ENCODE measurements at regions not wholly inside any gene's neighbourhood (a gene's known extent, or its start where the extent isn't known, plus 50 kb on each side); places are given as distances from the start of the nearest gene placed in this dataset.
"Not testable (repeated sequence)": the region's sequence is repeated elsewhere in the genome, so short reads cannot be mapped to it uniquely, and the experiment has no call there.

DNA sequence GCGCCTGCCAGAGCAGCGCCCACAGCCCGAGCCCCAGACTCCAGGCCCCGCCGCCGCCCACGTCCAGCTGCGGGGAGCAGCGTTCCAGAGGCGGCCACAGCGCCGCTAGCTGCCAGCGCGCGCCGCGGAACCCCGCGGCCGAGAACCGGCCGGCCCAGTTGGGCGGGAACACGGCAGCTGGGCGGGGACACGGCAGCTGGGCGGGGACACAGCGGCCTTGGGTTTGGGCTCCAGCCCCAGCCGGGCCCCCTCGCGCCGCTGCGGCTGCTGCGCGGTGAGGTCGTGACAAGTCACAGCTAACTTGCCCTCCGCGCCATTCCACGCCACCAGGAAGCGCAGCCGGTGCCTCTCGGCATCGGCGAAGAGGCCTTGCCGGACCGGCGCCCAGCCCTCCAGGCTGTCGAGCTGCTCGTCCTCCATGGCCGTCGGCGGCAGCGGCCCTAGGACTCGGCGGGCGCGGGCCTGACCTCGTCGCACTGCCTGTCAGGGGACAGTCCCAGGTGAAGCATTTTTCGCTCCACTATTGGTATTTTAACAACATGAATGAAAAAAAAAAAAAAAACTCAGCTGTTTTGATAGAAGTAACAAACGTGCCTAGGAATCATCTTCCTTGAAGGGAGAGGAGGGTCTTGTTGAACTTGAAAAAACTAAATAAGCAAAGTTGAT is 56.6 kb upstream of the GOLGA8N start:
- H3K4me1 ChIP-seq (ENCODE audit: insufficient read depth, low read length); H3K9me3 ChIP-seq (ENCODE audit: low read depth, low read length): not testable (repeated sequence)
- peak overlapping the region; percentile 38 for H3K4me3 ChIP-seq (ENCODE audit: low read length)

DNA sequence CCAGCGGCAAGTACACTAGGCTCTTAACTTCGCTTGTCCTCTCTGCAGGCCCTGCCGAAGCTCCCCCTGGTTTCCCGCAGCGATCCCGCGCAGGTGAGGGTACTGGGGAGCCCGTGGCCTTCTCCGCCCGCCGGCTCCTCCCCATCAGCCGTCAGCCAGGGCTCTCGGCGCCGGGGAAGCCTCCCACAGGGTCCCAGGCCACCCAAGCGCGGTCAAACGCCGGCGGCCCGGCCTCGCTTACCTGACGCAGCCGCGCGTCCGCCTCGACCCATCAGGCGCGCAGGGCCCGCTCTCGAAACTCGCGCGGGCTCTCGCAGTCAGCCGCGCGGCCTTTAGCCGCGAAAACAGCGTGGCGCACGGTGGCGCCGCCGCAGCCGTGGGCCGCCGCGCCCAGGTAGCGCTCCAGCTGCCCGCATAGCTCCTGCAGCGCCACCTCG is 57.2 kb upstream of the GOLGA8N start:
- not testable (repeated sequence) for H3K27me3 ChIP-seq (ENCODE audit: insufficient read depth, low read length); H3K4me1 ChIP-seq (ENCODE audit: insufficient read depth, low read length); H3K4me3 ChIP-seq (ENCODE audit: low read length); H3K9me3 ChIP-seq (ENCODE audit: low read depth, low read length)

More for the DNA sequence above, 56.6 kb upstream of the GOLGA8N start:
- not testable (repeated sequence) for H3K27me3 ChIP-seq (ENCODE audit: insufficient read depth, low read length)

DNA sequence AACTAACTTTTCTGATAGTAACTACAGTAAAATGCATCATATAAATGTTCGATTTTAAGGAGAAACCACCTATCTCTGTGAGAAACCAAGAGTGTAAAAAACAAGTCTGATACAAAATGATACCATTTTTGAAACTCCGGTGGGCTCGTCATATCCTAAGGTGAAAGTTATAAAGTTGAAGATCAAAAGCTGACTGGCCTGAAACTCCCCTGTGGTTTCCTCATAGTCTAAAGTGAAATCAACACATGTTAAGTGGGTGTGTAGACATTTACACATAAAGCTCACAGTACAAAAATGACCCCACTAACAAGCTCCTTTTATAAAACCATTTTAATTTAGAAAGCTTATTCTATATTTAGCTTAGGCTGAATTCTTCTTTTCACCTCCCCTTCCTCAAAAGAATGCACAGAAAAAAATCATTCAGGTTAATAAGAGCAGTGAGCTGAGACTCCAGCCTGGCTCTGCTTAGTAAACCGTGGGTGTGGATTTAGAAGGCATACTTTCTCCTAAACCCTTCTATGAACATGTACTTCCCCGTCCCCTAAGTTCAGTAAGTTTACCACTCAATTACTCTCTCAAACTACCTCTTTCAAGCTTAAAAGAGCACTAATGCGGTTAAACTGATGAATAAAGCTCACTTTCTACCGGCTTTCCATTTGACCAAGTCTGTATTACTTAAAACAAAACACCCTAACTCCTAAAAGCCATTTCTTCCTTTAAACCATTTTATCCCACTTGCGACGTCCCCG is 57.9 kb upstream of the GOLGA8N start:
- not testable (repeated sequence) for H3K9me3 ChIP-seq (ENCODE audit: low read depth, low read length); H3K4me1 ChIP-seq (ENCODE audit: insufficient read depth, low read length); H3K27me3 ChIP-seq (ENCODE audit: insufficient read depth, low read length); H3K4me3 ChIP-seq (ENCODE audit: low read length)

DNA sequence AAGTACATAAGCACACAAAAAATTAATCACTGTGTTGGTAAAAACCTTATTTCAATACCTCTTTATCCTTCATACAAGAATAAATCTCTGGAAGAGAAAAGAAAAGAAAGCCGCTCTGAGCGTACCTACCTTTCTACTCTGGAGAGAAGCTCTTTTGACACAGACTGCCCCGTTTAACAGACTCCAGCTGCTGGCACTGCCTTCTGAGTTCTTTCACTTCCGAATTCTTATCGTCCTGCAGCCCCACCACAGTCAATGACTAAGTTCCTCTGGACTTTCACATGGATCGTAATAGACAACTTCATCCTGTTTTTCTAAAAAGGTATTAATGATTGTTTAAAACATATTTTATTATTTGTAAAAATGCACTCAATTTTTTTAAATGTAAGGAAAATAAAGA is 67.5 kb upstream of the GOLGA8O start:
- not testable (repeated sequence) for H3K4me1 ChIP-seq (ENCODE audit: insufficient read depth, low read length); H3K9me3 ChIP-seq (ENCODE audit: low read depth, low read length); H3K4me3 ChIP-seq (ENCODE audit: low read length); H3K27me3 ChIP-seq (ENCODE audit: insufficient read depth, low read length)

DNA sequence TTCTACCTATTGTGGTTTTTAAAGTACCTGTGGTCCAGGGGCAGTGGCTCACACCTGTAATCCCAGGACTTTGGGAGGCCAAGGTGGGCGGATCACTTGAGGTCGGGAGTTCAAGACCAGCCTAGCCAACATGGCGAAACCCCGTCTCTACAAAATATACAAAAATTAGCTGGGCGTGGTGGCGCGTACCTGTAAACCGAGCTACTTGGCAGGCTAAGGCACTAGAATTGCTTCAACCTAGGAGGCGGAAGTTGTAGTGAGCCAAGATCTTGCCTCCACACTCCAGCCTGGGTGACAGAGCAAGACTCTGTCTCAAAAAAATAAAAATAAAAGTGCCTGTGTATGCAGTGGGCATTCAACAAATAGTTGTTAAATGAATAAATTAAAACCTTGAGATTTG is 67.0 kb upstream of the GOLGA8O start:
- H3K9me3 ChIP-seq (ENCODE audit: low read depth, low read length); H3K27me3 ChIP-seq (ENCODE audit: insufficient read depth, low read length); H3K4me3 ChIP-seq (ENCODE audit: low read length); H3K4me1 ChIP-seq (ENCODE audit: insufficient read depth, low read length): not testable (repeated sequence)

DNA sequence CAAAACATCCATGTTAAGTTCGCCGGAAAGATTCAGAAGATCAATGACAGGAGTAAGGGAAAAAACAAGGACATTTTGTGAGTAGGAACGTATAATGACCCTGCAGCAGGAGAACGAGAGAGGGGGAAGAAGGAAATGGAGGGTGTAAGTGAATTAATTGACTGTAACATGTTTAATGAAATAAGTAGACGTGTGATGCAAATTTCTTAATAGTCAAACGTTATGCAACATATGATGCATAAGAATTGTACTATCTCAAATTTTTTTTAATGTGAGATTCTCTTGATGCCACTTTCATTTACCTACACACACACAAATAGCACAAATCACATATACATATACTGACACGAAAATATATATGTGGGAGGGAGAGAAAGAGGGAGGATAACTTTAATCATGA is 63.5 kb upstream of the GOLGA8O start:
- not testable (repeated sequence) for H3K4me1 ChIP-seq (ENCODE audit: insufficient read depth, low read length); H3K4me3 ChIP-seq (ENCODE audit: low read length); H3K9me3 ChIP-seq (ENCODE audit: low read depth, low read length); H3K27me3 ChIP-seq (ENCODE audit: insufficient read depth, low read length)

DNA sequence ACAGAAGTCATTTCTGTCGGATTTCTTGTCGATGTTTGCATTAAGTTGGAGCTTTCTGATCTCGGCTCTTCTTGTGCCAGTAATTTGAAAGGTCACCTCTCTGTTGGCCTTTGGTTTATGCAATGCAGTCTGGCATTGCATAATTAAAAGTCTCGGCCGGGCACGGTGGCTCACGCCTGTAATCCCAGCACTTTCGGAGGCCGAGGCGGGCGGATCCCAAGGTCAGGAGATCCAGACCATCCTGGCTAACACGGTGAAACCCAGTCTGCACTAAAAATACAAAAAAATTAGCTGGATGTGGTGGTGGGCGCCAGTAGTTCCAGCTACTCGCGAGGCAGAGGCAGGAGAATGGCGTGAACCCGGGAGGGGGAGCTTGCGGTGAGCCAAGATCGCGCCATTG is 62.6 kb upstream of the GOLGA8O start:
- H3K27me3 ChIP-seq (ENCODE audit: insufficient read depth, low read length); H3K4me1 ChIP-seq (ENCODE audit: insufficient read depth, low read length); H3K9me3 ChIP-seq (ENCODE audit: low read depth, low read length); H3K4me3 ChIP-seq (ENCODE audit: low read length): not testable (repeated sequence)

DNA sequence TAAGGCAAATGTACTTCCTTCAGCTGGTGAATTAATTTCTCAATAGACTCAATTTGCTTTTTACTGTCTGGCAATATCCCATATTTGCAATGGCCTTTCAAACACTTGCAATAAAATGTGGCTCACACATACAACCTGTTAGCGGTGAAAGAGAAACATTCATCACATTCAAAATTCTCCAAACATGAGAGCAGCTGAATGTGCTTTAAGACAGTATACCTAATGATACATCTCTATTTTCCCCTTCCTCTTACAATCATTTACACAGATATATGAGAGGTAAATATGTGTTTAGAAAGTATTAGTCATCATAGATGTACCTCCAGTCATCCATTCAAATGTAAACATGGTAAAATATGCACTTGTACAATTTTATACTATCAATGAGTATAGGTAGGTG is 61.5 kb upstream of the GOLGA8O start:
- not testable (repeated sequence) for H3K27me3 ChIP-seq (ENCODE audit: insufficient read depth, low read length); H3K9me3 ChIP-seq (ENCODE audit: low read depth, low read length); H3K4me1 ChIP-seq (ENCODE audit: insufficient read depth, low read length); H3K4me3 ChIP-seq (ENCODE audit: low read length)

DNA sequence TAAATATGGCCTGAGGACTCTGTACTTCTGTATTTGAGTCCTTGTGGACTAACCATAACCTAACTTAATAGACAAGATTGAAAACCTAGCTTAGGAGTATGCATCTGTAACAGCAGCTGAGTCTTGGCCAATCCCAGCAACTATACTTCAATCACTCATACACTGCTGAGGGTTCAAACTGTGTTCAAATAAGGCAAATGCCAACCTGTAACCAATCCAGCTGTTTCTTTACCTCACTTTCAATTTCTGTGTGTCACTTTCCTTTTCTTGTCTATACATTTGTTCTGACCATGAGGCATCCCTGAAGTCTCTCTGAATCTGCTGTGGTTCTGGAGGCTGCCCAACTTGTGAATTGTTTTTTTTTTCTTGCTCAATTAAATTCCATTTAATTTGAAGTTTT is 57.9 kb upstream of the GOLGA8O start:
- not testable (repeated sequence) for H3K9me3 ChIP-seq (ENCODE audit: low read depth, low read length); H3K4me3 ChIP-seq (ENCODE audit: low read length); H3K27me3 ChIP-seq (ENCODE audit: insufficient read depth, low read length); H3K4me1 ChIP-seq (ENCODE audit: insufficient read depth, low read length)

DNA sequence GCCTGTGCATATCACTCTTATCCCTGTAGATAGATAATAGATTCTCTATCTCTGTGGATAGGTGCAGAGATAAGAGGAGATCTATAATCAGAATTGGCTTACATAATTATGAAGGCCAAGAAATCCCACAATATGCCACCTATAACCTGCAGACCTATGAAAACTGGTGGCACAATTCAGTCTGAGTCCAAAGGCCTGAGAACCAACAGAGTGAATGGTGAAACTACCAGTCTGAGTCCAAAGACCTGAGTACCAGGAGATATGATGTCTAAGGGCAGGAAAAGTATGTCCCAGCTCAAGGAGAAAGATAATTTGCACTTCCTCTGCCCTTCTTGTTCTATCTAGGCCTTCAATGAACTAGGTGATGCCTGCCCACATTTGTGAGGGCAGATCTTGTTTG is 54.6 kb upstream of the GOLGA8O start:
- not testable (repeated sequence) for H3K9me3 ChIP-seq (ENCODE audit: low read depth, low read length); H3K4me1 ChIP-seq (ENCODE audit: insufficient read depth, low read length); H3K27me3 ChIP-seq (ENCODE audit: insufficient read depth, low read length); H3K4me3 ChIP-seq (ENCODE audit: low read length)

DNA sequence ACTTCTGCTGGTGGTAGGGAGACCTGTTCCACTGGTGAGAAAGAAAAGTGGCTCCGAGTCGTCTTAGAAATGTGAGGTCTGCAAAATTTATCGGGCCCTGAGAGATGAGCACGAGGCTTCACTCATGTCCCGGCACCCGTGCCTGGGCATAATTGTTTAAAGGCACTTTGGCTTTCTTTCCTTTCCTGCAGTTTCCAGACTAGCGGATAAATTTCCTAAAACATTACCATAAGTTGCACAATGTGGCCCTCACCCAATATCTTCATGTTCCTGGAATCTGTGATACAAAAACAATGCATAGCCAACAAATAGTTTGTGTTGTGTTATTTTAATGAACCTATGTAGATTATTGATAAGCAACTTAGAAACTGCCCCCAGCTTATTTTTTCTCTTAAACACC is 52.6 kb upstream of the GOLGA8O start:
- not testable (repeated sequence) for H3K27me3 ChIP-seq (ENCODE audit: insufficient read depth, low read length); H3K4me3 ChIP-seq (ENCODE audit: low read length); H3K4me1 ChIP-seq (ENCODE audit: insufficient read depth, low read length); H3K9me3 ChIP-seq (ENCODE audit: low read depth, low read length)

DNA sequence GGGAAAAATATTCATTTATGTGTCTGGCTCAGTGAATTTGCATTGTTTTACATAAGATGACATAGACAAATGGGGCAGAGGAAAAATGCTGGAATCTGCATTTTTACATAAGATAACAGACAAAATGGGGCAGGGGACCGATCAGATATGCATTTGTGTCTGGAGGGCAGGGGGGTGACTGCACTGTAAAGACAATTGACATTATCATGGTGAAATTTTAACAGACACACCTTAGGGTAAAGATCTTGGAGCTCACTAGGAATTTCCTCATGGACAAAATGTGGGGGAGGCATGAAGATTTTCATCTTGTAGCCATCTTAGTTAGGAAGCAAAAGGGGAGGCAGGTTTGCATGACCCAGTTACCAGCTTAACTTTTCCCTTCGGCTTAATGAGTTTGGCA is 51.4 kb upstream of the GOLGA8O start:
- not testable (repeated sequence) for H3K9me3 ChIP-seq (ENCODE audit: low read depth, low read length); H3K4me1 ChIP-seq (ENCODE audit: insufficient read depth, low read length); H3K27me3 ChIP-seq (ENCODE audit: insufficient read depth, low read length); H3K4me3 ChIP-seq (ENCODE audit: low read length)

DNA sequence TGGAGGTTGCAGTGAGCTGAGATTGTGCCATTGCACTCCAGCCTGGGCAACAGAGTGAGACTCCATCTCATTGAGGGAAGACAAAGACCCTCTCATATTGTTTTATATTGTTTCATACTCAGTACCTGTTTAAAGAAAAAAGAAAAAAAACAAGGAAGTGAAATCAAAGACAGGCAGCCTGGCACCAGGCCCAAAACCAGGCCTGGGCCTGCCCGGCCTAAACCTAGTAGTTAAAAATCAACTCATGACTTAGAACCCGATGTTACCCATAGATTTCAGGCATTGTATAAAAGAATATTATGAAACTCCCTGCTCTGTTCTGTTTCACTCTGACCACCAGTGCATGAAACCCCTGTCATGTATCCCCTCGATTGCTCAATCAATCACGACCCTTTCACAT is 50.2 kb upstream of the GOLGA8O start:
- not testable (repeated sequence) for H3K4me3 ChIP-seq (ENCODE audit: low read length); H3K9me3 ChIP-seq (ENCODE audit: low read depth, low read length); H3K27me3 ChIP-seq (ENCODE audit: insufficient read depth, low read length); H3K4me1 ChIP-seq (ENCODE audit: insufficient read depth, low read length)

Data from mononuclear cell (primary cell).